IgD-negative memory B cell (primary cell): ENCODE measurements at regions not wholly inside any gene's neighbourhood (a gene's known extent, or its start where the extent isn't known, plus 50 kb on each side); places are given as distances from the start of the nearest gene placed in this dataset.

Experiments
- H3K27ac Mint-ChIP-seq, 3 donors: one replicate each; pipeline ENCODE4 v1.8.0; 2020 to 2022; ENCODE audit warnings: mild to moderate bottlenecking in 3 of 3, mixed read lengths in 3 of 3, moderate library complexity in 1 of 3
- H3K27me3 Mint-ChIP-seq: one replicate; pipeline ENCODE4 v1.8.0; 2021; ENCODE audit warnings: mixed read lengths
- H3K36me3 Mint-ChIP-seq: one replicate; pipeline ENCODE4 v1.8.0; 2020; ENCODE audit warnings: mild to moderate bottlenecking, mixed read lengths
- H3K4me1 Mint-ChIP-seq, 3 donors: one replicate each; pipeline ENCODE4 v1.8.0; 2020 to 2022; ENCODE audit warnings: mixed read lengths in 3 of 3, mild to moderate bottlenecking in 1 of 3
- H3K4me3 Mint-ChIP-seq, 4 donors: one replicate each; pipeline ENCODE4 v1.8.0; 2020 to 2022; ENCODE audit warnings: mild to moderate bottlenecking in 4 of 4, mixed read lengths in 4 of 4, moderate library complexity in 3 of 4
- H3K9me3 Mint-ChIP-seq, 3 donors: one replicate each; pipeline ENCODE4 v1.8.0; 2020 to 2021; ENCODE audit warnings: mixed read lengths in 3 of 3, mild to moderate bottlenecking in 1 of 3

DNA sequence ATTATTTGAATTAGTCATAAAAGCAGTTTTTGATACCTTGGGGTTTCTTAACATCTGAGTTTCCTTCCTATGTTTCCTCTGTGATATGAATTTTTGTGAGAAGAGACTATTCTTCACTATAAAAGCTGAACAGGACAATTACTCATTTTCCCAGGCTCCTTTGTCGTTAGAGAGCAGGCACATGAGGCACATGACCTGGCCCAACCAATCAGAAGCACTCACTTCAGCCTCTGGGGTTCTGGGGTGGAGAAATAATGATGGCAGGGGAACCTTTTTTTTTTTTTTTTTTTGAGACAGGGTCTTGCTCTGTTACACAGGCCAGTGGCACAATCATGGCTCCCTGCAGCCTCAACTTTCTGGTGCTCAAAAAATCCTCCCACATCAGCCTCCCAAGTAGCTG, 145.5 kb upstream of the ASIC2 start:
- H3K27me3 Mint-ChIP-seq: peaks cover 2% of the 10 kb centered on the region
- peaks cover 4 to 7% (median 5%) of the 10 kb centered on the region in 3 donors for H3K9me3 Mint-ChIP-seq
- no peaks in the 10 kb centered on the region for H3K4me1 Mint-ChIP-seq
- no peaks in the 10 kb centered on the region for H3K36me3 Mint-ChIP-seq
- no peak overlapping the region for H3K4me3 Mint-ChIP-seq
- H3K27ac Mint-ChIP-seq: no peak overlapping the region

DNA sequence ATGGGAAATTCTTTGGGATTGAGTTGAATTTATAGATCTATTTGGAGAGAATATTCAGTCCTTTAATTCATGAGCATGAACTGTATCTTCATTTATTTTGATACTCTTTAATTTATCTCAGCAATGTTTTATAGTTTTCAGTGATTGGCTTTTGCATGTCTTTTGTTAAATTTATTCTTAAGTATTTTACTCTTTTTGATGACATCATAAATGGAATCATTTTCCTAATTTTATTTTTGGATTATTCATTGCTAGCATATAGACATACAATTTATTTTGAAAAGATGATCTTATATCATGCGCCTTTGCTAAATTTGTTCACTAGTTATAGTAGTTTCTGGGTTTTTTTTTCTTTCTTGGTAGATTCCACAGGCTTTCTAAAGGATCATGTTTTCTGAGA, 149.2 kb upstream of the ASIC2 start:
- no peak overlapping the region for H3K4me3 Mint-ChIP-seq
- peaks cover 4 to 7% (median 5%) of the 10 kb centered on the region in 3 donors for H3K9me3 Mint-ChIP-seq
- H3K27ac Mint-ChIP-seq: no peak overlapping the region
- H3K4me1 Mint-ChIP-seq: no peaks in the 10 kb centered on the region
- H3K36me3 Mint-ChIP-seq: no peaks in the 10 kb centered on the region
- H3K27me3 Mint-ChIP-seq: peaks cover 2% of the 10 kb centered on the region

DNA sequence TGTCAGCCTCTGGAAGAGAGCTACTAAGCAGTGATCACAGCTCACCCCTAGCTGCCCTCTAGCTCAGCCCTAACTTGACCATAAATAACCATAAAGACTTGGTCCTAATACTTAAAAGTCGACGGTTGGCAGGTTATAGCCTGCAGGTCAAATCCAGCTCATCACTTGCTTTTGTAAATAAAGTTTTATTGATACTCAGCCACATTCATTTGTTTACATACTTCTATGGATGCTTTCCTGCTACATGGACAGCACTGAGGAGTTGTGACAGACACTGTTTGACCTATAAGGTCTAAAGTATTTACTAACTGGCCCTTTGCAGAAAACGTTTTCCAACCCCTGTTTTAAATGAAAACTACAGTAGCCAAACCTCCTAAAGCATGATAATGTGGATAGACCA, 151.6 kb upstream of the ASIC2 start:
- Mint-ChIP-seq H3K4me3 (no peak overlapping the region), H3K9me3 (peaks cover 4 to 20% (median 5%) of the 10 kb centered on the region in 3 donors), H3K27me3 (peaks cover 2% of the 10 kb centered on the region), H3K27ac (no peak overlapping the region), H3K36me3 (no peaks in the 10 kb centered on the region), H3K4me1 (no peaks in the 10 kb centered on the region)

DNA sequence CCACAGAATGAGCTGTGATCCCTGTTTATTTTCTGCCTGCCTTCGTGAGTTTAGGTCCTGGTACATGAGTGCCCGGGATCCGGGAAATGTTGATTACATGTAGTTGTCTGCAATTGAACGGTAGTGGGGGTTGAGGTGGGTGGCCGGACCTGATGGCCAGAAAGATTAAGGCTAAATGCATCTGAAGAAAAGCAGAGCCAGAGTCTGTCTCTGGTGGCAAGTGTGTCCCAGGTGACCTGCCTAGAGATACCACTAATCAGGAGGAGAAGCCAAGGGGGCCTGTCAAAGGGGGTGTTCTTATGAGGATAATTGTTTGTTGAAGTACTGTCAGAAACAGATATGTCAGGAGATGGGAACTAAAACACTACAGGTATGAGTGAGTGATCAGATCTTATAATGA, 154.0 kb upstream of the ASIC2 start:
- Mint-ChIP-seq H3K4me3 (no peak overlapping the region), H3K9me3 (peaks cover 4 to 20% (median 5%) of the 10 kb centered on the region in 3 donors), H3K4me1 (no peaks in the 10 kb centered on the region), H3K27ac (no peak overlapping the region), H3K27me3 (peaks cover 2% of the 10 kb centered on the region), H3K36me3 (no peaks in the 10 kb centered on the region)

DNA sequence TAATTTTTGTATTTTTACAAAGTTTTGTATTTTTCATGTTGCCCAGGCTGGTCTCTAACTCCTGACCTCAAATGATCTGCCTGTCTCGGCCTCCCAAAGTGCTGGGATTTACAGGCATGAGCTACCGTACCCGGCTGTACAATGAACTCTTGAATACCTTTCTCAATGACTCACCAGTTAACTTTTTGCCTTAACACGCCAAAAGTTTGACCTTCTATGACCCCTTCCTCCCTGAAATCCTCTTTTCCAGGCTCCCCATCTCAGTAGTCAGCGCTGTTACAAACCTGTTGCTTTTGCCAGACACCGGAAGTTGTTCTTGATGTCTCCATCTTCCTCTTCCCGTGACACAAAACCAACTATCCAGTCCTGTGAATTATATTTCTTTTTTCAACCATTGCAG, 158.1 kb upstream of the ASIC2 start:
- H3K36me3 Mint-ChIP-seq: no peaks in the 10 kb centered on the region
- peaks cover 2% of the 10 kb centered on the region for H3K27me3 Mint-ChIP-seq
- H3K4me1 Mint-ChIP-seq: peaks cover 0 to 2% (median 0%) of the 10 kb centered on the region in 3 donors
- no peak overlapping the region for H3K4me3 Mint-ChIP-seq
- H3K9me3 Mint-ChIP-seq: peaks cover 0 to 13% (median 2%) of the 10 kb centered on the region in 3 donors
- no peak overlapping the region for H3K27ac Mint-ChIP-seq

DNA sequence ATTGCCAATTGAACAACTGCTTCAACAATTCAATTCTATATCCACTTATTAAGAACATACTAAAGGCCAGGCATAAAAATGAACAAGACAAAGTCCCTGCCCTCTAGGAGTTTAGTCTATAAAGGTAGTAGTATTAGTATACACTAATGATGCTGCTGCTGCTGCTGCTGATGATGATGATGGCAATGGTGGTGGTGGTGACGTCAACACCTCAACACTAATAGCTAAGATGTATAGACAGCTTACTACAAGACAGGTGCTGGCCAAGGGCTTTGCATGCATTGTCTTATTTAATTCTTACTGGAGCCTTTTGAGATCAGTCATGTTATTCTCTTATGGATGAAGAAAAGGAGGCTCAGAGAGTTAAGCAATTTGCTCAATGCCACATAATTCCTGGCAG, 164.4 kb upstream of the ASIC2 start:
- Mint-ChIP-seq H3K4me3 (no peak overlapping the region), H3K27me3 (peaks cover 23% of the 10 kb centered on the region), H3K36me3 (no peaks in the 10 kb centered on the region), H3K27ac (no peak overlapping the region), H3K4me1 (peaks cover 0 to 5% (median 2%) of the 10 kb centered on the region in 3 donors), H3K9me3 (peaks cover 0 to 4% (median 1%) of the 10 kb centered on the region in 3 donors)

DNA sequence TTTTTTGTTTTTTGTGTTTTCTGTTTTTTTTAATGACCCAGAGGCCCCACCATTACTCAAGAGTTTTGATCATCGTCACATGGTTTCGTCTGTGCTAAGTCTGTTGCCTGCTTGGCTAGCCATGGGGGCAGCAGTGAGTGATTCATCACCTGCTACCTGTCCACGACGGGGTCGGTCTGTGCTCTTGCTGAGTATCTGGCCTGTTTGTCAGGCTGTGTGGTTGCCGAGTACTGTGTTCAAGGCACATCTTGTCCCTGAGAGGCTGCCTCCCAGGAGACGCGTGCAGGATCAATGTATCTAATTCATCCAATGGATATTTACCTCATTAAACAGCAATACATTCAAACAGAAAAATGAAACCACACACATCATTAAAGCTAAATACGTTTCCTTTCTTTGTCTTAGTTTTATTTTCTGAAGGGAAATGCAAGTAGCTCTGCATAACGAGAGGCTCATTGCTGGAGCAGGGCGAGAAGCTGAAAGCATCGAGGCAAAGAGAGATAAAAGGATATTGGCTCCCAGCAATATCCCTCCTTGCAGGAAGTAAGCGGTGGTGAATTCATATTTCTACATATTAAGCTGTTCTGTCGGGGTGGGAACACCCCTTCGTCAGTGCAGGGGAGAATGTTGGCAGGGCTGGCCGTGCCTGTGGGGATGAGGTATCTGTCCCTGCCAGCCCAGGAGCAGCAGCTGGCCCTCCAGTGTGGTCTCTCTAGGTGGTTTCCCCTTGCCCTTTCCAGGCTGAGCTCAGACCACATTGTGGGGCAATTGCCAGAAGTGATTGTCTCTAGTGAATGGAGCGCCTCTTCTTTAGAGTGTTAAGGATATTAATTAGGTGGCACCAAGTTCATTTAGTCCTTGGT, 166.2 kb upstream of the ASIC2 start:
- peaks cover 0 to 5% (median 0%) of the 10 kb centered on the region in 3 donors for H3K4me1 Mint-ChIP-seq
- H3K4me3 Mint-ChIP-seq: peak overlapping the region in 2 of 4 donors; percentile 18 to 35
- H3K36me3 Mint-ChIP-seq: no peaks in the 10 kb centered on the region
- H3K27me3 Mint-ChIP-seq: peaks cover 24% of the 10 kb centered on the region
- H3K9me3 Mint-ChIP-seq: peaks cover 0 to 2% (median 1%) of the 10 kb centered on the region in 3 donors
- no peak overlapping the region for H3K27ac Mint-ChIP-seq

DNA sequence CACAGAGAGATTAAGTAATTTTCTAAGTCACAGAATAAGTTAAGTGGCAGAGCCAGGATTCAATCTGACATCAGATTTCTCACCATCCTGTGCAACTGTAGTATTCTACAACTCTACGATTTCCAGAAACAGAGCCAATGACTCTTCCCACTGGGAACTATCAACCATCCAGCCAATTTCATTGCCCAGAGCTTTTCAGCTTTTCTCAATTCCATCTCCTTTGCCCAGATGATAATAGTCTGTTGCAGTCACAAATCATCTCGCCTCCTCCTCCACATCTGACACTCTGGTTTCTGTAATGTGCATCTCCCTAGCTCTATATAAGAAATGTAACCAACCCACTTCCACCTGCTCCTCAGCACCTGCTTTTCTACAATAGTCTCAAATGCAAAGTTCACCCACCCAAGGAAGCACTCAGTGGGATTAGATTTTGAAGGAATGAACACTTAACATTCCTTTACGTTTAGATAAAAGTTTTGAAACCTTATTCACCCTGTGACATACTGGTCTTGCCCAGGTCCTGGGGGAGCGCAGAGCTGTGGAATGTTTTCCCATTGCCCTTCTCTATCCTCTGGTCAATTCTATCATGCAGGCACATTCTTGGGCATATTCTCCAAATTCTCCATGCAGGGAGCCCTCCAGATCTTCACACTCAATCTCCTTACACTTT, 167.8 kb upstream of the ASIC2 start:
- Mint-ChIP-seq H3K27me3 (peaks cover 24% of the 10 kb centered on the region), H3K4me3 (no peak overlapping the region), H3K27ac (no peak overlapping the region), H3K4me1 (peaks cover 0 to 5% (median 0%) of the 10 kb centered on the region in 3 donors), H3K36me3 (no peaks in the 10 kb centered on the region), H3K9me3 (peaks cover 0 to 4% (median 1%) of the 10 kb centered on the region in 3 donors)

DNA sequence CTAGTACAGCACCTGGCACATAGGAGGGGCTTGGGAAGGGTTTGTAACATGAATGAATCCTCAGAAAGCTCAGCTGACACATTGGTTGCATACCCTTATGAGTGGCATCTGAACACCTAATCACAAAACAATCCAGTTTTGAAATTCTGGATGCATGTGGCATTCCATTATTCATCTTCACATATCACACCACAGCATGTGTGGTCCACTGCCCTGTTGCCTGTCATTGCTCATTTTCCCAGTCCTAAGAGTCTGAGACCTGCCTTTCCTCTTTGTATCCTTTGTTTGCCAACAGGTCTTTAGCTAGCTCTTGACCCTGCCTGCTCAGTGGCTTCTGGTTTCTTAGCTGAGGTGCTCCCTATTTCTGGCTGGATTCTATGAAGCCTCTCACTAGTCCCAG, 170.8 kb upstream of the ASIC2 start:
- H3K4me1 Mint-ChIP-seq: peaks cover 0 to 5% (median 0%) of the 10 kb centered on the region in 3 donors
- H3K36me3 Mint-ChIP-seq: no peaks in the 10 kb centered on the region
- H3K27ac Mint-ChIP-seq: no peak overlapping the region
- H3K27me3 Mint-ChIP-seq: peaks cover 19% of the 10 kb centered on the region
- H3K4me3 Mint-ChIP-seq: no peak overlapping the region
- peaks cover 3 to 10% (median 3%) of the 10 kb centered on the region in 3 donors for H3K9me3 Mint-ChIP-seq

DNA sequence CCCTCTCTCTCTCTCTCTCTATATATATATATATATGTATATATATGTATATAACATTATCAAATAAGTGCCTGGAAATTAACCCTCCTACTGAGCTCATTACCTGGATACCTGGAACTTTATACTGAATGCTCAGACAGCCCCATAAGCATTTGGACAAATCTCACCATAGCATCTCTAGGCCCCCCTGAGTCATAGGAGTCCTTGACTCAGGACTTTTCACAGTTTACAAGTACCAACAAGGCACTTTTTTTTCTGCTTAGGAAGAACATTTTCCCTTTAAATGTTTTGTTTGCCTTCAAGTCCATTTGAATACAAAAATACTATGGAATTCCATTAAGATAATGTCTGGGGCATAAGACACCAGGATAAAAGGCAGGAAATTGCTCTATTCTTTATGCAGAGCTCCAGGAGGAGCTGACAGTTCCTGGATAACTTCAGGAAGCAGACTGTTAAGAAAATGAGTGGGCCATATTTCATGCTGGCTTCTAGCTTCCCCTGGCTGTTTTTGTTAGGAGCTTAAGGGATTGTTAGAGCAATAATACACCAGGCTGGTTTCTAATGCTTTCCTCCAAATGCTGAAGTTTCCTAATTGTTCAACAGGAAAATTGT, 171.7 kb upstream of the ASIC2 start:
- Mint-ChIP-seq H3K27ac (no peak overlapping the region), H3K27me3 (peaks cover 13% of the 10 kb centered on the region), H3K36me3 (no peaks in the 10 kb centered on the region), H3K9me3 (peaks cover 3 to 10% (median 4%) of the 10 kb centered on the region in 3 donors), H3K4me3 (no peak overlapping the region), H3K4me1 (no peaks in the 10 kb centered on the region)

DNA sequence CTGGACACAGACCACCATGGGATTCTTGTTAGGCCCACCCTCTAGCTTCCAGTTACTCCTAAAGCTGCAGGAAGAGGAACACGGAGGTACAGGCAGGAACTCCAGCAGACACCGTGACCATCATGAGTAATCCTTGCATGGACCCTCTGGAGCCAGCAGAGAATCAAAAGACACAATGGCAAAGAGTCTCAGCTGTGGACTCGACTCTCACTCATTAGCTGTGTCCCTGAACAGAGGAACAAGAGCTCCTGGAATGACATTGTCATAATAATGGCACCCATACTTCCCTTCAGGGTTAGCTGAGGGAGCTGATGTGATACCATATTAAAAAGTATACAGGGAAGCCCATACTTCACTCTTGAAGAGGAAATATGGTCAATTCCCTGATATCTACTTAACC, 176.3 kb upstream of the ASIC2 start:
- Mint-ChIP-seq H3K4me1 (no peaks in the 10 kb centered on the region), H3K27ac (no peak overlapping the region), H3K27me3 (peaks cover 2% of the 10 kb centered on the region), H3K4me3 (no peak overlapping the region), H3K9me3 (peaks cover 3 to 8% (median 4%) of the 10 kb centered on the region in 3 donors), H3K36me3 (no peaks in the 10 kb centered on the region)

DNA sequence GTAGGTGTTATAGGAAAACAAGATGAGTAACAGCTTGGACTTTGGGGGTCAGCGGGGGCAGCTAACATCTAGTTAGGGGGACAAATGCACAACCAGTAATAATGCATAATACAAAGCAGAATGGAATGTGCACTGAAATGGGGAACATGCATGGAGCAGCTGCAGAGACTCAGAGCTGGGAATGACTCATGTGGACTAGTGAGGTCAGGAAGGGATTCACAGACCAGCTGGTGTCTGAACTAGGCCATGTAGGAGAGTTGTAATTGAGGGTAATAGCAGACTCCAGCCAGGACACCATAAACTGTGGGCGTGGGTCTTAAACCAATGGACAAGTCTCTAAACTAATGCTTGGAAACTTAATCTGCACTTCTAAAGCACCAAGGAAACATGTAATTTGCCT, 176.8 kb upstream of the ASIC2 start:
- no peak overlapping the region for H3K27ac Mint-ChIP-seq
- H3K27me3 Mint-ChIP-seq: peaks cover 2% of the 10 kb centered on the region
- H3K4me3 Mint-ChIP-seq: no peak overlapping the region
- peaks cover 3 to 8% (median 4%) of the 10 kb centered on the region in 3 donors for H3K9me3 Mint-ChIP-seq
- H3K4me1 Mint-ChIP-seq: no peaks in the 10 kb centered on the region
- H3K36me3 Mint-ChIP-seq: no peaks in the 10 kb centered on the region

DNA sequence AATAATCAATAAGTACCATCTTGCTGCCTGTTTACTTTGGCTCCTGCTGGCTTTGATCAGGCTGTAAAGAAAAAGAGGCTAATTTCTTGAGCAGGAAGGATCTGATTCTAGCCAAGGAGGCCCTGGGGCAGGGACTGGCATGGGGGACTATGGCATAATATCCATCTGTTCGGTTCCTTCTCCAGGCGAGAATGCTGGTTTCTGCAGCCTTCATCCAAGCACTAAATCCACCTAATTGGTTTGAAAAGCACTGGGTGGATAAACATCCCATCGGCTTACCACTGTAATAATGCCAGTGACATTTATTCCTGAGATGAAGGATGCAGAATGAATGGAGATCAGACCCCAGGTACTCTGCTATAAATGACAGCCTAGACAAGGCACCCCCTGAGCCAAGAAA, 180.0 kb upstream of the ASIC2 start:
- Mint-ChIP-seq H3K27me3 (no peaks in the 10 kb centered on the region), H3K27ac (no peak overlapping the region), H3K9me3 (peaks cover 0 to 4% (median 1%) of the 10 kb centered on the region in 3 donors), H3K4me1 (no peaks in the 10 kb centered on the region), H3K4me3 (no peak overlapping the region), H3K36me3 (no peaks in the 10 kb centered on the region)

DNA sequence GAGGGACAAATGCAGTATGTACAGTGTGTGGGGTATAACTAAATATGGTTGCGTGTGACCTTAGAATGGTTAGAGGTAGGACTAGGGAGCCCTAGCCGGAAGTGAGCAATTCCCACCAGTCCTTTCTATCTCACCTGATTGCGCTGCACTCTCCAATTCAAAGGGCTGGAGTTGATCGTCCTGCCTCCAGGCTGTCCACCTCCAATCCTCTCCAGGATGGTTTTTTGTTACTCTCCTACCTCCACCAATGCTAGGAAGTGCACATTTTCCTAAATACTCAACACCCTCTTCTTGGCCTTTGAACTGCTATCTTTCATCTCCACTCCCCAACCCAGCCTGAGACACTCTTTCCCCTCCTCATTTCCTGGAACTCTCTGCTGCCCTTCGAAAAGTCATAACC, 181.7 kb upstream of the ASIC2 start:
- H3K9me3 Mint-ChIP-seq: no peaks in the 10 kb centered on the region
- H3K27ac Mint-ChIP-seq: no peak overlapping the region
- H3K4me3 Mint-ChIP-seq: no peak overlapping the region
- H3K27me3 Mint-ChIP-seq: no peaks in the 10 kb centered on the region
- no peaks in the 10 kb centered on the region for H3K36me3 Mint-ChIP-seq
- H3K4me1 Mint-ChIP-seq: no peaks in the 10 kb centered on the region

DNA sequence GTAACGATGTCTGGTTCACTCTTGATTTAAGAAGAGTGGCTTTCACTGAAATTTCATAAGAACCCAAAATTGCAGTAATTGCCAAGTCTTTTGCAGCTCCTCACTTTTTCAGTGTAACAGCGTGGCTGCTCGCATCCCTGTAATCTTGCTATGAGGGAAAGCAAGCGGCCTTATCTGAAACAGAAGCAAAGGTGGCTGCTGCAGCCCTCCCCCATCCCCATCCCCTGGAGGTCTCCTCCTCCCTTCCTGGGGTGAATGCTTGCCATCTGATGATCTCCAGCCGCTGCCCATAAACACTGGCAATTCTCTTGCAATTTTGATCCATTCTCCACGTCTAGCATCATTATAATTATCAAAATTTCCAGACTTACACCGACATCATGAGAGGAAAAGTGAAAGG, 182.5 kb upstream of the ASIC2 start:
- H3K4me1 Mint-ChIP-seq: no peaks in the 10 kb centered on the region
- H3K27me3 Mint-ChIP-seq: no peaks in the 10 kb centered on the region
- H3K4me3 Mint-ChIP-seq: no peak overlapping the region
- no peak overlapping the region for H3K27ac Mint-ChIP-seq
- H3K9me3 Mint-ChIP-seq: no peaks in the 10 kb centered on the region
- no peaks in the 10 kb centered on the region for H3K36me3 Mint-ChIP-seq
